Left lobe of liver (tissue), 2 donors: ENCODE measurements at regions not wholly inside any gene's neighbourhood (a gene's known extent, or its start where the extent isn't known, plus 50 kb on each side); places are given as distances from the start of the nearest gene placed in this dataset.

Experiments
- ATAC-seq: fragments of 200-7000 bp; cut with Tn5 transposase; one replicate; pipeline ENCODE4 v1.9.1; 2020; ENCODE audit warnings: mild to moderate bottlenecking, moderate library complexity
- DNase-seq: peaks from one replicate; pipeline ENCODE4 v3.0.0-alpha.2; 2020; ENCODE audit warnings: low spot score
- donor health status: DM: no; HTN: no; CAD: no; lungs with moderate emphysema.
- donor health status: DM: no; HTN: yes; CAD: no.

DNA sequence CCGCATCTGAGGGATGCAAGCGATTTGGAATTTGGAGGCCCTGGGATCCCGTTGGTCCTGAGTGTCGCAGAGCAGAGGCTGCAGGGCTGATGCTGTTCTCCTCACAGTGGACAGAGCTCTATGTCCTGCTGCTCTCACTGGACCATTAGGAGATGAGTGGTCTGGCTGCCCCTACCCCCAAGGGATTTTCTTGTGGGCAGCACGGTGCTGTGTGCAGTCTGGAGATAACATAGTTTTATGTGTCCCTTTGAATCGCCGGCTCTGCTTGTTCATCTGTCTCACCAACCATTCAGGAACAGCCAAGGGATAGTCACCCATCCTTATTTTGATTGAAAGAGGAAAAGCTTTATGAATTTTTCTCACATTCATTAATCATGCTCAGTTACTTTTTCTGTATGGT lies 49.9 kb downstream of the CHRM3 start:
- no peak for ATAC-seq

DNA sequence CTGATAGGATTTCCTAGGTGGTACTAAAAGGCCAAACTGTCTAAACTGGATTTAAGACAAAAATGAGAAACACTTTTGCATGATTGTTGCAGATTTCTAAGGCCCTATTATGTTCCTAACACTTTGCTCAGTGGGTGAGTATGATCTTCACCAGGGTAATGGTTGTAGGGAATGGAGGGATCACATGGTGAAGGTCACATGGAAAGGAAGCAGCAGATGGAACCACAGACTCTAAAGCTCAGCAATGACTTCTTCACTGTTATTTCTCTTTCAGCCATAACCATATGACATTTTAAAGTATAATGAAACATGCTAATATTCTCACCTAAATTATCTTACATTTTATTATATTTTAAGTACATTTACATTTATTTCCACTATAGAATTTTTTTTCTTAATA lies 51.5 kb downstream of the CHRM3 start:
- ATAC-seq, result no peak
- DNase-seq, result no peak

More for the DNA sequence above, 49.9 kb downstream of the CHRM3 start:
- no peak for DNase-seq

DNA sequence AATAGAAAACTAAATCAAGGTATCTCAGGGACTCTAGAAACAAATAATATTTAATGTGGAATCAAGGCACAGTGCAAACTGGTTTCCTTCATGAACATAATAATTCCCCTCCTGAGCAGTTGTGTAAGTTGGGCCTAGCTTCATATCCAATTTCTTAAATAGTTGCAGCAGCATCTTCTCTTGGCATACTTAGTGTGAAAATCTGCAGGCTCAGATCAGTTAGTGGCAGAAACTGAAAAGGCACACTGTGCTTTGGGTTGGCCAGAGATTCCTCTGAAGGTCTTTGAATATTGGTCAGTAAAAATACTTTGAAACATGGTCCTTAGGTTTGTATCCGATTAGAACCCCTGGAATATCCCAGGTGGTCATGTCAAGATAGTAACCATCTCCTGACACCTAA lies 52.5 kb downstream of the CHRM3 start:
- ATAC-seq (no peak), DNase-seq (no peak)

DNA sequence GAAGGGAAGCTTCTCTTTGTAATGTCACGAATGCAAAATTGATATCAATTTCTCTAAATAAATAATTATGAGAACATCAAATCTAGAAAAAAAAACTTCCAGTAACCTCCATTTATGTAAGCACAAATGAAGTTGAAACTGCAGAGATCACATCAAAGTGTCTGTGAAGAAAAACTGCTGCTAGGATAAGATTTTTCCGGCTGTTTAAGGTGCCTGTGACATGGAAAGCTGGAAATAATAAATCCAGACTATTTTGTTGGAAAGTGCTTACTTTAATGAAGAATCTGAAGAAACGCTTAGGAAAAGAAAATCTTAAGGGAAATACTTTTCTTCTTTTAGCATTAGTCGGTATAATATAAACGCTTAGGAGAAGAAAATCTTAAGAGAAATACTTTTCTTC lies 57.0 kb downstream of the CHRM3 start:
- ATAC-seq, result no peak
- no peak for DNase-seq

DNA sequence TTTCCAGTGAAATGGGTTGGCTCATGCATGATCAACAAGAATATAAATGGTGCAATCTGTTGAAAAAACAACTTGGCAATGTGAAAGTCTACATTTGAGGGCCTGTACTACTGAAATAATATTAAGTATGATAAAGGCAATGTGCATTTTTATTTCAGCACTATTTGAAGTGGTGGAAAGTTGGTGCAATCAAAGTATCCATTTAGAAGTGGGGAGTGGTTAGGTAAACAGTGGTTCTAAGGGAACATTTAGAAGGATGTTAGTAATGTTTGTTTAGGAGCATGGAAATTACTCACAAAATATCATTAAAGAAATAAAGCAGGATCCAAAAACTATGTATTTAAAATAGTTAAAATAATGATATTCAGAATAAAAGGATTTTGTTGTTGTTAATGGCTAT lies 60.2 kb downstream of the CHRM3 start:
- no peak for ATAC-seq
- DNase-seq, result no peak

DNA sequence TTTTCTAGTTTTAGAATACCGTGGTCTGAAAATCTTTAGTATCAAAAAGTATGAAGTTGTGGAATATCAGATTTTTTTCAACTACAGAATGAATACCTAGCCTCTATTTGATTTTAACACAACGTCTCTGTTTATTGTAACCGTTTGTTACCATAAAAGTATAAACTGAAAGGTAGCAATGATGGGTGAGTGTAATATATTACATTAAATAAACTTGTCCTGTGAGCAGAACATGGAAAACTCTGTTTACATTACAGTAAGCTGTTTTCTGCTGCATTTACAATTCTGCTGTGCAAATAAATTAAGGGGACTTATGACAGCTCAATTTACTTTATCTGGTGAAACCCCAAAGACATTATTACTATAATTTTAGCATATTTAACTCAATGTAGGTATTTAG lies 62.5 kb downstream of the CHRM3 start:
- ATAC-seq (no peak), DNase-seq (no peak)

DNA sequence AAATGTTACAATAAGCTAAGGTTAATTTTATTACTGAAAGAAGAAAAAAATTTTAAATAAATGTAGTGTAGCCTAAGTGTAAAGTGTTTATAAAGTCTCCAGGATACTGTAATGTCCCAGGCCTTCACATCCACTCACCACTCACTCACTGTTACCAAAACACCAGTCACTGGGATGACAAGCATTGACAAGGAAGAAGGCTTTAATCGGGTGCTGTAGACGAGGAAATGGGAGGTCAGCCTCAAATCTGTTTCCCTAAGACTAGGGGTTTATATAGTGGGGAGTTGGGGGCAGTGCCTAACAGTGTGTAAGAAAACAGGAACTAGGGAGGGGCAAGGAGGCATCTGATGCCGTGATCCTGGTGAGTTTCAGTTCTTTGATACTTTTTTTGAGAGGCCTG lies 69.4 kb downstream of the CHRM3 start:
- no peak for ATAC-seq

DNA sequence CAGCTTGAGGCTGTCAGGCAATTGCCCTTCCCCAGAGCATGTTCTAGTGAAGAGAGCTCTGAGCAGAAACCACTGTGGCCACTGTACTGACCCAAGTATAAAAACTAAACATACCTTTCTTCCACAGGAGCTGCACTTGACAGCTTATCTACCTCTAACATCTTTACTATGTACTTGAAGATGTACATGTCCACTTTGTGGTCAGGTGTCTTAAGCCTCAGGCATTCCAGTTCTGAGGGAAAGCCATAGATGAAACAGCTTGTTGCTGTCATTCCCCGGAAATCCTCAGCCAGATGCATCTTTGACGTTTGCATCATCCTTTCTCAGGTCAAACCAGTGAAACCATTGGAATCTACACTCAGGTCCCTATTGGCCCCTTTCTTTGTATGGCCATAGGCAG lies 70.4 kb downstream of the CHRM3 start:
- ATAC-seq (no peak), DNase-seq (no peak)

More for the DNA sequence above, 69.4 kb downstream of the CHRM3 start:
- no peak for DNase-seq

DNA sequence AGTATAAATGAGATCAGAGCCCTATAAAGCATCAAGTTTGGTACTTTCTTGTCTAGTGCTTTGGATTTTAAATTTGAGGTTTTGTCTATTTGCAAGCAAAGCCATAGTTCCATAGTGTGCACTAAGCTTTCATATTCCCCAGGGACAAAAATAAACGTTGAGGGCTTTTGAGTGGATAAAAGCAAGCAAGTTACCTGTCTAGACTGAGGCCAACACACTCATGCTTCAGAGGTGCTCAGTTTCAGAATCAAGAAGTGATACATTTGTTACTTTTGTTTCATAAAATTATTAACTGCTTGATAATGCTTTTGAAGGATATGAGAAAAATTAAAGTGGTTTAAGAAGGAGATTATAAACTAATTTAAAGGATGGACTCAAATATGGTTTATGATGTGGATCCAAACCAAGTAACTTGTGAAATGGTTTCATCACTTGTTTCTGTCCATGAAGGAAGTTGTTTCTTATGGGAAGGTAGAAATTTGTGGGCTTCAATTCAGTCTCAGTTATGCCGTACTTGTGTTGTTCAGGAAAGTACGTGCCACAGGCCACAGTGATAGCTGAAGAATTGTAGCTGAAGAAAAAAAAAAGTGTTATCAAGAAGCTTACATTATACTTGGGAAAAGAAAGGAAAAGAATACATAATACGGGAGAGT lies 71.2 kb downstream of the CHRM3 start:
- ATAC-seq, result no peak
- no peak for DNase-seq

DNA sequence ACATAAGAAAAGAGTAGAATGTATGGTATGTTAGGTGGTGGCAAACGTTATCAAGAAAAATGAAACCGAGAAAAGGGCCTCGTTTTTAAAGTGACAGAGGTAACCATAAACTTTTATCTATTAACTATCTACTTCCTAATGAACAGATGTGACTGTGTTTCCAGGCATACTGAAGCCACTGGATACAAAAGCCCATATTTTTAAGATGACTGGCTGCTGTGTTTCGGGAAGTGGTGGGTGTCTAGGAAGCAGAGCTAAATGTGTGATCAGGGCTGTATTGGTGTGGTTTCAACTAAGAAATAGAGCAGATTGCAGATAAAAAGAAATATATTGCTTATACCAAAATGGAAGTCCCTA lies 71.8 kb downstream of the CHRM3 start:
- ATAC-seq (no peak), DNase-seq (no peak)

DNA sequence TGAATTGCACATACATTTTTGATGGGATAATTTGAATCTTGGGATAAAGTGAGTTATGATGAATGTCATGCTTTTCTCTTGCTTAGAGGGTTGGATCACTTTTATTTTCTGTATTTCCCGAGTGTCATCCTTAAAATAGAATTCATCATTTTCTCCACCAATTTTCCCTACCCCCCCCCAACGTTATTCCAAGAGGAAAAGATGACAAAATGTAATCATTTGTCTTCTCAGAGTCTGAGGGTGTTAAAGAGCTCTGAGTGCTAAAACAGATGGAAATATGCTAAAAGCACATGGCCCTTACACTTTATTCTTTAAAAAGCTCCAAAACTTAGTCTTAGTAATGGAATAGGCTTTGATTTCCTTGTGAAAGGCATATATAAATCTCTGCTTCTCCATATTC lies 81.4 kb downstream of the CHRM3 start:
- ATAC-seq (no peak), DNase-seq (no peak)

DNA sequence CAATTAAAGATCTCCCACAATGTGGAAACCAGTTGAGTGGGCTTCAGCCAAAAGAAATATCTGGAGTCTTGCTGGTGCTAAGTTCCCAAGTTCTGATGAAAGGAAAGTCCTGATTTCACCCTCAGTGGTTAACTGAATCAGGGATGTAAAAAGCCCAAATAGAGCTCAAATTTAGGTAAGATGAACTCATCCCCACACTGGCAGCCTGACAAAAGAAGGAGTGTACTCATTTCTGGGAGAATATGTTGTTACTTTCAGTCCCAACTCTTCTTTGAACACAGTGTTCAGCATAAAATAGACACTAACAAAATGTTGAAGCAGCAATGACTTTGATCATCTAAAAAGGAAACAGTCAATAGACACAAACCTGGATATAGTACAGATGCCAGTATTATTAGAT lies 91.7 kb downstream of the CHRM3 start:
- no peak for ATAC-seq
- no peak for DNase-seq

DNA sequence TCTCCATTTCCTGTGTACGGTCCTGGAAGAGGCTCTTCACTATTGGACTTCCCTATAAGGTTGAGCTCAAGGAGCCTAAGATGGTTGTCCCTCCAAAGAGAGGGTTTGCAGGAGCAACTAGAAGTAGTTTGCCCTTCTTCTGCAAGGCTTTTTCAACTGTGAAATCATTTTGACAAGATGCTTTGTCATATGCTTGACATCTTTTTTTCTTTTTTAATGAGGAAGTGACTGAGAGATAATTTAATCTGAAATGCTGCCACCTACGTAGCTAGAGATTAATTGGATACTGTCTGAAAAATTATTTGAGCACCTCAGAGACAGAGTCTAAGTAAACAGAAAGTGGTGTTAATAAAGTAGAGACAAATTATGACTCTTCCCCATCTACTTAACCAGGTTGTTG lies 97.0 kb downstream of the CHRM3 start:
- ATAC-seq, result no peak

DNA sequence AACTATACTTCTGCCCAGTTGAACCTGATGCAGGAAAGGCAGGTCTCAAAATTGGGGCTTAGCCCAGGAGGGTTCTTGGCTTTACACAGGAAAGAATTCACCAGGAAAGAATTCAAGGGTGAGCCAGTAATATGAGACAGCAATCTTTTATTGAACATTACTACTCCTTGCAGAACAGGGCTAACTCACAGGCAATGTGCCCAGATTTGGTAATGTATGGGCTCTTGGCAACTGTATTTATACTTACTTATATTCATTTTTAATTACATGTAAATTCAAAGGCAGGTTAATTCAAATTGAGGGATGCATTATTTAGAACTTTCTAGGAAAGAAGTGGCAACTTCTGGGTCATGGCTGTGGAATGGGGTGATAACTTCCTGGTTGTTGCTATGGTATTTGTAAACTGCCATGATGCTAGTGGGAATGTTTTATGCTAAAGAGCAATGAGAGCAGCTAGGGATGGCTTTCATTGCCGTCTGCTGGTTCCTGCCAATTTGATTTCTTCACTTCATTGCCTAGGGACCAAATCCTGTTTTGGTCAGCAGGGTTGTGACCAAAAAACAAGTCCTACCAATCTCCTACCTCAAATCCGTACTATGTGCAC lies 107.5 kb downstream of the CHRM3 start:
- no peak for DNase-seq
- ATAC-seq, result no peak

More for the DNA sequence above, 97.0 kb downstream of the CHRM3 start:
- no peak for DNase-seq

DNA sequence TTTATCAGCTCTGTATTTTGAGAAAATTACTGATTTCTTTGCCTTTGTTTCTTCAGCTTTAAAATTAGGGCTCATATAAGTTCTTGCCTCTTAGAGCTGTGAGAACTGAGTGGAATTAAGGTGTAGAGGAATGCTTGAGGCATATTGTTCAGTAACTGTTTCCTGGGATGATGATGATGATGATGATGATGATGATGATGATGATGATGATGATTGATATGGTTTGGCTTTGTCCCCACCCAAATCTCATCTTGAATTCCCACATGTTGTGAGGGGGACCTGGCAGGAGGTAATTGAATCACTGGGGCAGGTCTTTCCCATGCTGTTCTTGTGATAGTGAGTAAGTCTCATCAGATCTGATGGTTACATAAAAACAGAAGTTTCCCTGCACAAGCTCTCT lies 118.7 kb downstream of the CHRM3 start:
- ATAC-seq (no peak), DNase-seq (no peak)

DNA sequence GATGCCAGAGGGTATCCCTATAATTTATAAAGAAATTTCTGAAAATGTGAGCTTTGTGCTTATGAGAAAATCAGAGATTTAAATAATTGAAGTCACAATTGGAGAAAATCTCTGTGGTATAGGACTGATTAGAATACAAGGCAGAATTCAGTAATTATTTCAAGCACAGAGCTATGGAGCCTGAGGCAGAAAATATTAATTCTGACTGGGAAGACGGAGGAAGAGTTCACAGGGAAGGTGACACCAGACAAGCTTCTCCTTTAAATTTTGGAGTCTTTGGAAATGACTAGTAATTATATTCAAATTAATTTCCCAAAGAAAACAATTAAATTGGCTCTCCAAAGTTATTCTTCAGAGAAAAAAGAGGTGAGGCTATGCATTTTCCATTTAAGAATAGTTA lies 121.5 kb downstream of the CHRM3 start:
- no peak for DNase-seq
- no peak for ATAC-seq

DNA sequence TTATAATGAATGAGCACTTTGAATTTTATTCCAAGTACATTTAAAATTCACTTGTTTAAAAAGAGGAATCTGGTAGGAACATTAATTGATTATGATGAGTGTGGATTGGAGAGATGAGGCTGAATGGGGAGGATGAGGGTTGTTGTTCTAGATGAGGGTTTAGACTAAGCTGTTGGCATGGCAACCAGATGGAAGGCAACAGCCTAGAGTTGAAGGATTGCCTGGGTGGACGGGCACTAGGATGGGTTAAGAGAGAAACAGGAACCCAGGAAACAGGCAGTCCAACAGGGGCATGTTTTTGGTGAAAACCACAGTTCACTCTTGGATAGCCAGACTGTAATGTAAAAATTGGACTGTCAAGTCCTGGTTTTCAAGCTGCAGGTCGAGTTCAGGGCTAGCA lies 125.5 kb downstream of the CHRM3 start:
- ATAC-seq (no peak), DNase-seq (no peak)

DNA sequence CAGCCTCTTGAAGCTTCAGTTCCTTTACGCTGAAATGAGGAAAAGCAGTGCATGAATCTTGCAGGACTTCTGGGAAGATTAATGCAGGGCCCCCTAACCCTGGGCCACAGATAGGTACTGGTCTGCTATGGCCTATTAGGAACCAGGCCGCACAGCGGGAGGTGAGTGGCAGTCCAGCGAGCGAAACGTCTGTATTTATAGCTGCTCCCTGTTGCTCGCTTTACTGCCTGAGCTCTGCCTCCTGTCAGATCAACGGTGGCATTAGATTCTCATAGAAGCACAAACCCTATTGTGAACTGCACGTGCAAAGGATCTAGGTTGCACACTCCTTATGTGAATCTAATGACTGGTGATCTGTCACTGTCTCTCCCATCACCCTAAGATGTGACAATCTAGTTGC lies 130.2 kb downstream of the CHRM3 start:
- DNase-seq (no peak), ATAC-seq (no peak)

DNA sequence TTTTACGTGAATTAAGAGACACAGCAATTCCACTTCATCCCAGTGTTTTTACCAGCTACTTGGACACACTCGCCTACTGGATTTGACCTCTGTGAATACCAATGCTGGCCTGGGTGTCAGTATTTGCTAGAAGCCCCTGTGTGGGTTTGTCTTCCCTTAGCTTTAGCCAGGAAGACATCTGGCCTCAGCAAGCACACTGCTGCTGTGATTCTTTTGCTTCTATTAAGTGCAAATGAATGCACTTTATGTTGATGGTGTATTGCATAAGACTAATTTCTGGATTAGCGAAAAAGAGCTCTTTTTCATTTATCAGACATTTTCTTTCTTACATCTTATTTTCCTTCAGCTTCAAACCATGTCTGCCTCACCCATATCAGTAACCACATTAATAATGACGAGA lies 140.0 kb downstream of the CHRM3 start:
- DNase-seq (no peak), ATAC-seq (no peak)

DNA sequence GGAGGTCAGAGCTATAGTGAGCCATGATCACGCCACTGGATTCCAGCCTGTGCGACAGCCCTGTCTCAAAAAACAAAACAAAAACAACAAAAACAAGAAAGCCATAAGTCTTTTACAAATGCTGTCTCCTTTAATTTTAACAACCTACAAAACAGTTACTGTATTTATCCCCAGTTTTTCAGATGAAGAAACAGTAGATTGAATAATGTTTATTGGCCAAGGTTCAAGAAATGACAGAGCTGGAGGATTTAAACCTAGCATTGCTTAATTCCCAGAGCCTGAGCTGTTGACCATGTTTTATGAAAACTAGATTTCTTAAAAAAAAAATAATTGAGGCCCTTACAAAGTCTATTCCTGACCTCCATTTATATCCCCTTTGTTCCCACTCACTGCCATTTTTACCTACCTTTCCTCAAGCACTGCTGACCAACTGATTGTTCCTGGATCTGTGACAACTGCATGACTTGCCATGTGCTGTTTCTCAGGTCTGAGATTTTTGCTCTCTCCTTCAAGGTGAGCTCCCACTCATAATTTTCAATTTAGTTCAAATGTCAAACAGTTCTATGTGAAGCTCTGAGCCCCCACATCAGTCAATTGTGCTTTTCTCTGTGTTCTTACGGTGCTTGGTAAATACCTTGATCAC lies 140.8 kb downstream of the CHRM3 start:
- ATAC-seq, result no peak

DNA sequence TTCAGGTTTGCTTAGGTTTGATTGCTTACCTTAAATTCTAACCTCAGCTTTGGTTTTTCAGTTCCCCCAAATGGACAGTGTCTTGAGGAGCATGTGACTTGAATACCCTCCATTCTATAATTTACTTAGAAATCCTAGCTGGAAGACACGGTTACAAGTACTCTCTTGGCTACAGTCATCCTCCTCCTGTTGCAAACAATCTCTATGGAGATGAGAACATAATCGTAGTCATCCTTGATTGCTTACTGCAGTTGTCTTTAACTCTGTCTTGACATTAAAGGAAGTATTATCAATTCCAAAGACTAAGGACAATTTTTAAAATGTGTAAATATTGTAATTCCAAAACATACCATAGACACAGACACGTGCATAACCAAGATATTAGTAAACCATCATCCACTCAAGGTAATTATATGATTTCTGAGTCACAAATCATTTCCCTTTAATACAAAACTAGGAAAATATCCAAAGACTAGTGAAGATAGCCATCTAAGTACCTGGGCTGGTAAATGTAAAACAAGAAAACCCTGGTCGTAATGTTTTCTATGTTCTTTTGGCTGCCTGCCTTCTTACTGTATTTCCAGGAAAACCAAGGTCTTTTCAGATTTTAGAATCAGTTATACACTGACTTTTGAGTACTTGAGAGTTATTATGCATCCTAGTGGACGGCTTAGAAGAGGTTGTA lies 149.9 kb downstream of the CHRM3 start:
- DNase-seq (no peak), ATAC-seq (no peak)

More for the DNA sequence above, 140.8 kb downstream of the CHRM3 start:
- DNase-seq, result no peak

DNA sequence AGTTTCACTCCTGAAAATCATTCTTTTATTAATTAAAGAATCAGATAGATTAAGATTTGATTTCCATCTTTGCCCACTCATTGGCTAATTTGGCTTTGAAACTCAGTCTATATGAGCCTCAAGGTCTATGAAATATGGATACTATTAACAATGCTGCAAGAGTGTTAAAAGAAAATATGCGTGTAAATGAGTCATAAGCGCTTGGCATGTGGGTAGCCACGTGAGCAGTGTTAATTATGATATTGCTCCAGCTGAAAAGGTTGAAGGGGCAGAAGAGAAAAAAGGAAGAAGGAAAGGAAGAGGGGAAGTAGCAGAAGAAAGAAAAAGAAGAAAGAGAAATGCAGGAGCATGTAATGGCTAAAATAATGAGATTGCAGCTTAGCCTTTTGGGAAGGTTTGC lies 151.4 kb downstream of the CHRM3 start:
- ATAC-seq, result no peak
- DNase-seq, result no peak
